Keratinocyte (primary cell): ENCODE measurements at regions not wholly inside any gene's neighbourhood (a gene's known extent, or its start where the extent isn't known, plus 50 kb on each side); places are given as distances from the start of the nearest gene placed in this dataset.

ENCODE experiments used
- DNase-seq: peaks from one replicate; pipeline ENCODE4 v3.0.0-alpha.2; 2011; ENCODE audit warnings: low read depth, missing footprints, low spot score
- FAIRE-seq: peaks from 2 replicates; lab custom pipeline; 2011; peaks lifted over from hg19 to GRCh38; lab: Jason Lieb, UNC
- H2AFZ ChIP-seq: 2 replicates; pipeline ENCODE4 v1.6.0; 2012; ENCODE audit warnings: low read length, control low read depth, inconsistent platforms; ENCODE audit not compliant: control insufficient read depth
- H3K27ac ChIP-seq: 2 replicates; pipeline ENCODE4 v1.5.1; 2011; ENCODE audit warnings: low read length; ENCODE audit not compliant: control insufficient read depth, insufficient read depth
- H3K27me3 ChIP-seq: 3 replicates; pipeline ENCODE4 v1.6.0; 2011; ENCODE audit warnings: low read length; ENCODE audit not compliant: control insufficient read depth, insufficient read depth; ENCODE audit errors: extremely low read depth
- H3K36me3 ChIP-seq, 2 experiments: 2 replicates in 1 of 2; 3 replicates in 1 of 2; pipeline ENCODE4 v1.5.1; 2011; ENCODE audit warnings: low read length in 2 of 2, mild to moderate bottlenecking in 1 of 2; ENCODE audit not compliant: control insufficient read depth in 2 of 2, insufficient read depth in 2 of 2; ENCODE audit errors: extremely low read depth in 1 of 2
- H3K4me1 ChIP-seq: 3 replicates; pipeline ENCODE4 v1.5.1; 2011; ENCODE audit warnings: low read length; ENCODE audit not compliant: control insufficient read depth, insufficient read depth; ENCODE audit errors: extremely low read depth
- H3K4me2 ChIP-seq: 3 replicates; pipeline ENCODE4 v1.6.0; 2011; ENCODE audit warnings: low read depth, low read length; ENCODE audit not compliant: control insufficient read depth, insufficient read depth; ENCODE audit errors: extremely low read depth
- H3K4me3 ChIP-seq, 3 experiments: fragments of 200-600 bp in 1 of 3; sonication (generic) in 1 of 3; 2 replicates in 2 of 3; 3 replicates in 1 of 3; pipeline ENCODE4 v1.5.1; 2011 to 2016; ENCODE audit warnings: low read length in 3 of 3, mild to moderate bottlenecking in 3 of 3, control low read depth in 2 of 3, inconsistent platforms in 1 of 3, low read depth in 1 of 3, mixed read lengths in 1 of 3, mixed run types in 1 of 3, moderate library complexity in 1 of 3; ENCODE audit not compliant: control insufficient read depth in 2 of 3, insufficient read depth in 2 of 3; ENCODE audit errors: extremely low read depth in 1 of 3
- H3K79me2 ChIP-seq: 2 replicates; pipeline ENCODE4 v1.6.0; 2012; ENCODE audit warnings: low read length; ENCODE audit not compliant: control insufficient read depth, insufficient read depth
- H3K9ac ChIP-seq: 3 replicates; pipeline ENCODE4 v1.6.0; 2011; ENCODE audit warnings: low read length; ENCODE audit not compliant: control insufficient read depth, insufficient read depth; ENCODE audit errors: extremely low read depth
- H3K9me1 ChIP-seq: 3 replicates; pipeline ENCODE4 v1.6.0; 2011; ENCODE audit warnings: low read length; ENCODE audit not compliant: control insufficient read depth, insufficient read depth; ENCODE audit errors: extremely low read depth
- H3K9me3 ChIP-seq: 2 replicates; pipeline ENCODE4 v1.5.1; 2012; ENCODE audit warnings: low read depth, low read length; ENCODE audit not compliant: control insufficient read depth
- H4K20me1 ChIP-seq: 3 replicates; pipeline ENCODE4 v1.6.0; 2011; ENCODE audit warnings: low read length; ENCODE audit not compliant: control insufficient read depth, insufficient read depth; ENCODE audit errors: extremely low read depth
- CTCF ChIP-seq, 3 experiments: IDR thresholded peaks in 1 of 3; conservative IDR thresholded peaks in 1 of 3; optimal IDR thresholded peaks in 1 of 3; 2 replicates in 2 of 3; 3 replicates in 1 of 3; pipeline versions ENCODE3 to v1.5.1; 2011; ENCODE audit warnings: low read length in 3 of 3, mild to moderate bottlenecking in 3 of 3, moderate library complexity in 2 of 3, control low read depth in 1 of 3, inconsistent platforms in 1 of 3; ENCODE audit not compliant: insufficient read depth in 2 of 3; ENCODE audit errors: extremely low read depth in 1 of 3
- EZH2 ChIP-seq: IDR thresholded peaks from one replicate; pipeline ENCODE4 v1.6.1; 2012; ENCODE audit warnings: inconsistent platforms, mild to moderate bottlenecking, low read length, moderate library complexity
- dilution Hi-C: fragments of 300-500 bp; cut with MboI; formaldehyde crosslinking; loops from one replicate; pipeline ENCODE4 v1.7.0; 2020; ENCODE audit warnings: low sequenced_read_pairs; ENCODE audit not compliant: extremely low pct_ligation_motif_present

GRCh38 chr22:48310289-48310688, 1517.4 kb downstream of the BRD1 start:
- DNase-seq (no peak), FAIRE-seq (no peak)
- no peaks in the 10 kb centered on the region for H4K20me1 ChIP-seq
- H3K4me2 ChIP-seq, result no peak overlapping the region
- H3K79me2 ChIP-seq, result no peaks in the 10 kb centered on the region
- peaks cover 18% of the 10 kb centered on the region for H3K9me3 ChIP-seq
- H3K4me3 ChIP-seq, result no peak overlapping the region
- no peaks in the 10 kb centered on the region for H3K9me1 ChIP-seq
- H3K27ac ChIP-seq, result no peak overlapping the region
- no peak overlapping the region for H2AFZ ChIP-seq
- no peaks in the 10 kb centered on the region for H3K27me3 ChIP-seq
- dilution Hi-C loops, result no loop called here
- no peaks in the 10 kb centered on the region for H3K4me1 ChIP-seq
- H3K36me3 ChIP-seq, result no peaks in the 10 kb centered on the region
- TF ChIP-seq EZH2, result no peak
- no peak for TF ChIP-seq CTCF (optimal IDR thresholded peaks at IDR 0.05 in 1 of 3, IDR thresholded peaks at IDR 0.05 in 1 of 3, conservative IDR thresholded peaks at IDR 0.05 in 1 of 3; ENCODE audit: extremely low read depth in 1 of 3, insufficient read depth in 2 of 3, low read length in 3 of 3)
- no peak overlapping the region for H3K9ac ChIP-seq

- TF ChIP-seq EZH2 (no peak), CTCF (optimal IDR thresholded peaks at IDR 0.05 in 1 of 3, IDR thresholded peaks at IDR 0.05 in 1 of 3, conservative IDR thresholded peaks at IDR 0.05 in 1 of 3; ENCODE audit: extremely low read depth in 1 of 3, insufficient read depth in 2 of 3, low read length in 3 of 3) (no peak)
- Histone ChIP-seq H3K9me1 (no peaks in the 10 kb centered on the region), H3K79me2 (no peaks in the 10 kb centered on the region), H3K36me3 (no peaks in the 10 kb centered on the region), H2AFZ (no peak overlapping the region), H4K20me1 (no peaks in the 10 kb centered on the region), H3K4me1 (no peaks in the 10 kb centered on the region), H3K9ac (no peak overlapping the region), H3K9me3 (peaks cover 16% of the 10 kb centered on the region), H3K27ac (no peak overlapping the region), H3K4me2 (no peak overlapping the region), H3K27me3 (no peaks in the 10 kb centered on the region), H3K4me3 (no peak overlapping the region)
- no peak for FAIRE-seq
- dilution Hi-C loops, result no loop called here
- DNase-seq, result no peak
Measured at GRCh38 chr22:48309836-48310235, 1517.8 kb downstream of the BRD1 start.
